Heart left ventricle (tissue), 13 donors: ENCODE measurements at regions not wholly inside any gene's neighbourhood (a gene's known extent, or its start where the extent isn't known, plus 50 kb on each side); places are given as distances from the start of the nearest gene placed in this dataset.

ENCODE experiments used
- CTCF ChIP-seq, 12 donors: fragments of 200-600 bp; sonication (generic) in 4 of 12; IDR thresholded peaks; one replicate each; pipeline versions ENCODE4 v1.5.0 to v1.8.0; 2018 to 2022; ENCODE audit warnings: antibody characterized with exemption in 12 of 12, mild to moderate bottlenecking in 5 of 12
- POLR2A ChIP-seq, 2 donors: fragments of 450-650 bp; IDR thresholded peaks; one replicate each; pipeline ENCODE4 v1.6.1; 2017; ENCODE audit warnings: antibody characterized with exemption in 2 of 2, mild to moderate bottlenecking in 2 of 2, moderate library complexity in 2 of 2
- donor health status: ischemic (EF 13 %, LVEDD 7.1; RV severe dilation, severe dysfunction).
- donor health status: DM: no; HTN: yes; CAD: no.
- donor health status: DM: no; HTN: no; CAD: no.
- donor health status: ischemic (EF 25% LVEDD 6.9; RV normal size, moderate dysfunction).
- donor health status: ischemic (EF 25% LVEDD 5.7; RV mildly dilated, moderate dysfunction).
- donor health status: ischemic (EF 35%, LVEDD 5.7; RV mildly dilated, moderate dysfunction).
- donor health status: nonischemic (EF 11% LVEDD 7.7; RV severe dilation, severe dysfunction).
- donor health status: DM: yes; HTN: yes; CAD: no.
- donor health status: PGD.
- donor health status: ischemic (EF 29% LVEDD 5.4; RV normal size, mild dysfunction).
- donor health status: nonischemic (EF 23%, LVEDD 6.1; RV moderate dilation, normal function).

GRCh38 chr15:31469786-31470525 lies 143.3 kb downstream of the KLF13 start:
- TF ChIP-seq POLR2A (IDR thresholded peaks at IDR 0.05) (no peak), CTCF (IDR thresholded peaks at IDR 0.05) (no peak)
